Gastrocnemius medialis (tissue), 4 donors: ENCODE measurements at regions not wholly inside any gene's neighbourhood (a gene's known extent, or its start where the extent isn't known, plus 50 kb on each side); places are given as distances from the start of the nearest gene placed in this dataset.

Experiments
- POLR2A ChIP-seq, 2 donors: fragments of 450-650 bp; IDR thresholded peaks; one replicate each; pipeline ENCODE4 v1.6.1; 2017; ENCODE audit warnings: antibody characterized with exemption in 2 of 2, mild to moderate bottlenecking in 2 of 2, moderate library complexity in 2 of 2
- TF ChIP-seq, protein P1 (sequence below), 5 experiments: fragments of 450-650 bp in 3 of 5; fragments of 200-600 bp in 2 of 5; sonication (generic) in 2 of 5; IDR thresholded peaks in 4 of 5; conservative IDR thresholded peaks in 1 of 5; 1 replicate in 4 of 5; 2 replicates in 1 of 5; pipeline ENCODE4 v1.5.1; 2016 to 2019; ENCODE audit warnings: antibody characterized with exemption in 5 of 5, mild to moderate bottlenecking in 3 of 5, moderate library complexity in 3 of 5

DNA sequence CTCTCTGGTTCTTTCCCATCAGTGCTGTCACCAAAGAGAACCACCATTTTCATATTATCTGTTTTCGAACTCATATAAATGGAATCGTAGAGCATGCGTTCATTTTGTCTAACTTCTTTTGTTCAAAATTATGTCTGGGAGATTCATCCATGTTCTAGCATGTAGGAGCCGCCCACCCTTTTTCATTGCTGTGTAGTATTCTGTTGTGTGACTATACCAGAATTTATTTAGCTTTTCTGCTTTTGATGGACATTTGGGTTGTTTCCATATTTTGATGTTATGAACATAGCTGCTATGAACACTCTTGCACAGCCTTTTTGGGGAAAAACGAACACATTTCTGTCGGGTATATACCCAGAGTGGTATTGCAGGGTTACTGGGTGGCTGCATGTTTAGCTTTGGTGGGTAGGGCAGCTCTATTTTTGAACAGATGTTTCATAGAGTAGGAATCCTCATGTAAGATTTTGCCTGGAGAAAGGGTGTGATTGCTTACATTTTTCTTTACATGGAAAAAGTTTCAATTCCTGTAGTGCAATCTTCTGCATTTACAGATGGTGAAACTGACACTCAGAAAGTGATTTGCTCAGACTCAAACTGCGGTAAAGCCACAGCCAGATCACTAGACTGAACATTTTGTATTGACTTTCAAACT lies 100.2 kb upstream of the IL12B start:
- TF ChIP-seq, protein P1, sequence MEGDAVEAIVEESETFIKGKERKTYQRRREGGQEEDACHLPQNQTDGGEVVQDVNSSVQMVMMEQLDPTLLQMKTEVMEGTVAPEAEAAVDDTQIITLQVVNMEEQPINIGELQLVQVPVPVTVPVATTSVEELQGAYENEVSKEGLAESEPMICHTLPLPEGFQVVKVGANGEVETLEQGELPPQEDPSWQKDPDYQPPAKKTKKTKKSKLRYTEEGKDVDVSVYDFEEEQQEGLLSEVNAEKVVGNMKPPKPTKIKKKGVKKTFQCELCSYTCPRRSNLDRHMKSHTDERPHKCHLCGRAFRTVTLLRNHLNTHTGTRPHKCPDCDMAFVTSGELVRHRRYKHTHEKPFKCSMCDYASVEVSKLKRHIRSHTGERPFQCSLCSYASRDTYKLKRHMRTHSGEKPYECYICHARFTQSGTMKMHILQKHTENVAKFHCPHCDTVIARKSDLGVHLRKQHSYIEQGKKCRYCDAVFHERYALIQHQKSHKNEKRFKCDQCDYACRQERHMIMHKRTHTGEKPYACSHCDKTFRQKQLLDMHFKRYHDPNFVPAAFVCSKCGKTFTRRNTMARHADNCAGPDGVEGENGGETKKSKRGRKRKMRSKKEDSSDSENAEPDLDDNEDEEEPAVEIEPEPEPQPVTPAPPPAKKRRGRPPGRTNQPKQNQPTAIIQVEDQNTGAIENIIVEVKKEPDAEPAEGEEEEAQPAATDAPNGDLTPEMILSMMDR (IDR thresholded peaks at IDR 0.05 in 4 of 5, conservative IDR thresholded peaks at IDR 0.05 in 1 of 5): no peak
- no peak for TF ChIP-seq POLR2A (IDR thresholded peaks at IDR 0.05)
